ENCODE measurements at regions not wholly inside any gene's neighbourhood (a gene's known extent, or its start where the extent isn't known, plus 50 kb on each side); places are given as distances from the start of the nearest gene placed in this dataset.

DNA sequence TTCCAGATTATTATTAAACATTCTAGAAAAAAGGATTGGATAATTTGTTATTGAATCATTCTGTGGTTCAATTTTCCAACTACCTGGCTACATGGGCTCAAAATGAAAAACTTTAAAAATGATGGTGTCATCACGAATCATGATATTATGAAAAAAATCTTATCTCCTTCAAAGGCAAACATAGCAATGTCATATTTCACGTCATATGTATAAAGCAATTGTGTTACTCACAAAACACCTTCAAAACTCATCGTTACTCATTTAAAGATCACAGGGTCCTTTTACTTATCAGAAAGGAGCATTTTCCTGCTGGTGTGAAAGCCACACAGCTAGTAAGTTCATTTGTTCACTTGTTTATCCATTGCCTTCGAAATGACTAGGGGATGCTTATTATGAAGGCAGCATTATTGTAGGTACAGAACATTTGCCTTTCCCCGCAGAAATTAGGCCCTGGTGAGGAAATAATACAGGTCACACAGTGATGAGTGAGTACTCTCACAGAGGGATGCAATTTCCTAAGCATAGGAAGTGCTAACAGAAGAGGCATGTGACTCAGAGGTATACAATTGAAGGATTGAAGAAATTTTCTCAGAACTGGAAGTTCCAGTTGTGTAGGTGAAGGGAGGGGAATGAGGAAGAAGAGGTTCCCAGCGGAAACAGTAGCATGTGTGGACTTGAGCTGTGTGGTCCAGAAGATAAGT lies 478.7 kb downstream of the INHBA start:
- CTCF ChIA-PET, result no interaction called here
- POLR2A ChIA-PET (ENCODE audit: low non-redundant PET), result no interaction called here
- no peak overlapping the region for H3K27ac ChIP-seq
- peak; percentile 95 for DNase-seq (ENCODE audit: low spot score)
- TF ChIP-seq, protein P1, sequence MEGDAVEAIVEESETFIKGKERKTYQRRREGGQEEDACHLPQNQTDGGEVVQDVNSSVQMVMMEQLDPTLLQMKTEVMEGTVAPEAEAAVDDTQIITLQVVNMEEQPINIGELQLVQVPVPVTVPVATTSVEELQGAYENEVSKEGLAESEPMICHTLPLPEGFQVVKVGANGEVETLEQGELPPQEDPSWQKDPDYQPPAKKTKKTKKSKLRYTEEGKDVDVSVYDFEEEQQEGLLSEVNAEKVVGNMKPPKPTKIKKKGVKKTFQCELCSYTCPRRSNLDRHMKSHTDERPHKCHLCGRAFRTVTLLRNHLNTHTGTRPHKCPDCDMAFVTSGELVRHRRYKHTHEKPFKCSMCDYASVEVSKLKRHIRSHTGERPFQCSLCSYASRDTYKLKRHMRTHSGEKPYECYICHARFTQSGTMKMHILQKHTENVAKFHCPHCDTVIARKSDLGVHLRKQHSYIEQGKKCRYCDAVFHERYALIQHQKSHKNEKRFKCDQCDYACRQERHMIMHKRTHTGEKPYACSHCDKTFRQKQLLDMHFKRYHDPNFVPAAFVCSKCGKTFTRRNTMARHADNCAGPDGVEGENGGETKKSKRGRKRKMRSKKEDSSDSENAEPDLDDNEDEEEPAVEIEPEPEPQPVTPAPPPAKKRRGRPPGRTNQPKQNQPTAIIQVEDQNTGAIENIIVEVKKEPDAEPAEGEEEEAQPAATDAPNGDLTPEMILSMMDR (conservative IDR thresholded peaks at IDR 0.05; ENCODE audit: low read depth), result no peak

GRCh38 chr7:41222746-41223145 lies 480.1 kb downstream of the INHBA start:
- TF ChIP-seq, protein P1 (conservative IDR thresholded peaks at IDR 0.05; ENCODE audit: low read depth), result no peak
- no peak overlapping the region for H3K27ac ChIP-seq
- ChIA-PET CTCF (interaction anchor here (0.5 to 0.9 kb wide), 2 partner anchors 474 to 482 kb away, joined by 3 to 4 read pairs; no protein-coding TSS in a partner anchor), POLR2A (ENCODE audit: low non-redundant PET) (no interaction called here)
- no peak for DNase-seq (ENCODE audit: low spot score)

DNA sequence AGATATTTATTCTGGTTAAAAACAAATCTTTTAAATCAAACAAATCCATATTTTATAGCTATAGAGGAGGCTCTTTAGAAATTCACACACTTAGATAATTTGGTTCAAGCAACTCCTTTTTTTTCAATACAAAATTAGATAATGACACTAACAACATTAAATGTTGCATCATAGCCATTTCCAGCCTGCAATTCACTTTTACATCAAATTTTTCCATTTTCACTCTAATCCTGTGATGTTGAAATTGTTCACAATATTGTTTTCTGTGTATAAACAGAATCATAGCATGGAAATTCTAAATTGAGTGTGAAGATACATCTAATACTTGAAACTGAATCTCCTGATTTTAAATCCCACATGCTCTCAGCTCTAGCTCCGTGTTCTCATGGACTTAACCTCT lies 482.6 kb downstream of the INHBA start:
- ChIA-PET POLR2A (ENCODE audit: low non-redundant PET) (no interaction called here), CTCF (interaction anchor here (0.6 to 0.7 kb wide), 2 partner anchors 22 to 1656 kb away, joined by 3 to 4 read pairs; no protein-coding TSS in a partner anchor)

DNA sequence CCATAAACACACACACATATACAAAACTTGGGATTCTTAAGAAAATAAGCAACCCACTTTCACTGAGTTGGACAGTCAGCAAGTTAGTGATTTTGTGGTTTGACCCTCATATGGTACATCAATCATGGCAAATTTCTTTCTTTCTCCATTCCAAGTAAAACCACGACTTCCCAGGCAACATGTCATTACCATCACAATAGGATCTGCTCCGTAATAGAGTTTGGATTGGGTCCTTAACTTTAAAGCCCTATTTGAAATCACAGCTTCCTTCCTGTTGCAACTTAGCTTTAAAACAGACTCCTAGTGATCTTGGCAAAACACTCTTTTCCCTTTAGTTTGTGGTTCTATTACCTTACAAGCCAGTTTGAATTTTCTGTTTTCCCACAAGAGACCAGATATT lies 483.6 kb downstream of the INHBA start:
- H3K27ac ChIP-seq, result no peak overlapping the region
- DNase-seq (ENCODE audit: low spot score), result no peak
- CTCF ChIA-PET, result no interaction called here
- POLR2A ChIA-PET (ENCODE audit: low non-redundant PET), result no interaction called here
- TF ChIP-seq, protein P1 (conservative IDR thresholded peaks at IDR 0.05; ENCODE audit: low read depth), result no peak

More for the DNA sequence above, 482.6 kb downstream of the INHBA start:
- TF ChIP-seq, protein P1 (conservative IDR thresholded peaks at IDR 0.05; ENCODE audit: low read depth), result no peak
- no peak overlapping the region for H3K27ac ChIP-seq
- no peak for DNase-seq (ENCODE audit: low spot score)

- TF ChIP-seq, protein P1 (conservative IDR thresholded peaks at IDR 0.05; ENCODE audit: low read depth), result no peak
Measured at GRCh38 chr7:41217306-41217705, 485.6 kb downstream of the INHBA start.

GRCh38 chr7:41207141-41207540 lies 495.7 kb downstream of the INHBA start:
- CTCF ChIA-PET, result interaction anchor here (0.5 to 0.6 kb wide), 2 partner anchors 16 to 304 kb away, joined by 3 read pairs; no protein-coding TSS in a partner anchor
- no peak for DNase-seq (ENCODE audit: low spot score)

More at GRCh38 chr7:41217306-41217705, 485.6 kb downstream of the INHBA start:
- no peak for DNase-seq (ENCODE audit: low spot score)
- CTCF ChIA-PET, result no interaction called here
- H3K27ac ChIP-seq, result no peak overlapping the region
- POLR2A ChIA-PET (ENCODE audit: low non-redundant PET), result no interaction called here

More at GRCh38 chr7:41207141-41207540, 495.7 kb downstream of the INHBA start:
- no peak overlapping the region for H3K27ac ChIP-seq
- POLR2A ChIA-PET (ENCODE audit: low non-redundant PET), result interaction anchor here (0.6 kb wide), 1 partner anchor 24 kb away, joined by 3 read pairs; no protein-coding TSS in a partner anchor
- TF ChIP-seq, protein P1 (conservative IDR thresholded peaks at IDR 0.05; ENCODE audit: low read depth), result no peak
